GM12874 (cell line): ENCODE measurements at regions not wholly inside any gene's neighbourhood (a gene's known extent, or its start where the extent isn't known, plus 50 kb on each side); places are given as distances from the start of the nearest gene placed in this dataset.

ENCODE experiments used
- CTCF ChIP-seq: IDR thresholded peaks from 2 replicates; pipeline ENCODE4 v1.5.1; 2011; ENCODE audit warnings: low read depth, mild to moderate bottlenecking, control low read depth, low read length, moderate library complexity; ENCODE audit not compliant: insufficient read depth

GRCh38 chr10:117684046-117684610 is 141.6 kb downstream of the EMX2 start:
- no peak for TF ChIP-seq CTCF

- no peak for TF ChIP-seq CTCF
Observed at GRCh38 chr10:117684672-117685211, 142.2 kb downstream of the EMX2 start.

GRCh38 chr10:117685431-117685830 is 142.9 kb downstream of the EMX2 start:
- TF ChIP-seq CTCF: no peak

- TF ChIP-seq CTCF: no peak
Observed at GRCh38 chr10:117686606-117687005, 144.1 kb downstream of the EMX2 start.

GRCh38 chr10:117688358-117688757 is 145.8 kb downstream of the EMX2 start:
- TF ChIP-seq CTCF: no peak

GRCh38 chr10:117689566-117689965 is 147.0 kb downstream of the EMX2 start:
- no peak for TF ChIP-seq CTCF

GRCh38 chr10:117690359-117690758 is 147.8 kb downstream of the EMX2 start:
- TF ChIP-seq CTCF: no peak
